Activated T-helper 2 cell treated with anti-CD3 and anti-CD28 coated beads, Interferon-gamma antibody, Interleukin-2, Interleukin-4, amounts not matched to agents 10 μg/mL and 5 μg/mL and 100 μg/mL, durations not matched to agents 14 hours and 24 hours and 36 hours (primary cell): ENCODE measurements at regions not wholly inside any gene's neighbourhood (a gene's known extent, or its start where the extent isn't known, plus 50 kb on each side); places are given as distances from the start of the nearest gene placed in this dataset.

Experiments
- DNase-seq: peaks from one replicate; pipeline ENCODE4 v3.0.0; 2021; ENCODE audit warnings: low spot score
- H3K27ac Mint-ChIP-seq: one replicate; pipeline ENCODE4 v1.8.0; 2021; ENCODE audit warnings: mixed read lengths
- H3K27me3 Mint-ChIP-seq: one replicate; pipeline ENCODE4 v1.8.0; 2021; ENCODE audit warnings: low read depth, mixed read lengths
- H3K36me3 Mint-ChIP-seq: one replicate; pipeline ENCODE4 v1.8.0; 2021; ENCODE audit warnings: low read depth, mixed read lengths
- H3K4me1 Mint-ChIP-seq: one replicate; pipeline ENCODE4 v1.8.0; 2021; ENCODE audit warnings: low read depth, mixed read lengths
- H3K4me3 Mint-ChIP-seq: one replicate; pipeline ENCODE4 v1.8.0; 2021; ENCODE audit warnings: low read depth, mild to moderate bottlenecking, moderate library complexity, mixed read lengths
- H3K9me3 Mint-ChIP-seq: one replicate; pipeline ENCODE4 v1.8.0; 2021; ENCODE audit warnings: mixed read lengths
- intact Hi-C: fragments of 100-400 bp; cut with micrococcal nuclease; formaldehyde crosslinking; loops from one replicate; pipeline ENCODE4 v1.15.1; 2023

DNA sequence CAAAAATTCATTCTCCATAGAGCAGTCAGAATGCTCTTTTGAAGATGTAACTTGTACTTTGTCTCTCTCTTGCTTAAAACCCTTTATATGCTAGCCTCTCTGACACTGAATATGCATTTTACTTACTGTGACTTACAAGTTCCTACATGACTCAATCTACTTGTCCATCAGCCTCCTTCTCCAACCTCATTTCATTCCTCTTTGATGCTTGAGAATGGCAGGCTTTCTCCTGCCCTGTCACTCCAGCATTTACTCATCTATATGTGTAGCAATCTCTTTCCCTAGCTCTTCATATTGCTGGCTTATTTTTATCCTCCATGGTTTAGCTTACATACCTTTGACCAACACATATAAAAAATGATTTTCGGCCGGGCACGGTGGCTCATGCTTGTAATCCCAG is 561.9 kb downstream of the CCER1 start:
- Mint-ChIP-seq H3K27me3 (no peaks in the 10 kb centered on the region), H3K9me3 (peaks cover 14% of the 10 kb centered on the region), H3K4me1 (no peaks in the 10 kb centered on the region), H3K4me3 (no peak overlapping the region), H3K27ac (no peak overlapping the region), H3K36me3 (no peaks in the 10 kb centered on the region)
- intact Hi-C loops: no loop called here
- DNase-seq: no peak

DNA sequence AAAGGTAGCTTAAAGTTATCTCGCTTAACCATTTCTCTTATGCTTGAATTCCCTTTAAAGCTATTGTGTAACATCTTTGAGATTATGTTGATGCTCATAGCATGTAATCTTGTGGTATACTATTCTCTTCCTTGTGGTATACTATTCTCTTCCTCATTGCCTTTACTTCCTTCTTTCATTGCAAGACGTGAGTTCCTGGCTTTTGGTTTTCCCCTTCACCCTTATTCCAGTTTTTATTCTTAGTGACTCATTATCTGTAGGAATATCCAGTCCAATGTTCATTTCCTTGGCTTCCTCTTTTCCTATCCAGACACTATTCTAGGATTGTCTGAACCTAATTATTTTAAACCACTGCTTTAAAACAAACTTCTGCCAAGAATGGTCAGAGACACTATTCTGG is 564.0 kb downstream of the CCER1 start:
- Mint-ChIP-seq H3K4me1 (no peaks in the 10 kb centered on the region), H3K36me3 (no peaks in the 10 kb centered on the region), H3K4me3 (no peak overlapping the region), H3K27ac (no peak overlapping the region), H3K27me3 (no peaks in the 10 kb centered on the region), H3K9me3 (peaks cover 6% of the 10 kb centered on the region)
- DNase-seq: no peak
- intact Hi-C loops: no loop called here

DNA sequence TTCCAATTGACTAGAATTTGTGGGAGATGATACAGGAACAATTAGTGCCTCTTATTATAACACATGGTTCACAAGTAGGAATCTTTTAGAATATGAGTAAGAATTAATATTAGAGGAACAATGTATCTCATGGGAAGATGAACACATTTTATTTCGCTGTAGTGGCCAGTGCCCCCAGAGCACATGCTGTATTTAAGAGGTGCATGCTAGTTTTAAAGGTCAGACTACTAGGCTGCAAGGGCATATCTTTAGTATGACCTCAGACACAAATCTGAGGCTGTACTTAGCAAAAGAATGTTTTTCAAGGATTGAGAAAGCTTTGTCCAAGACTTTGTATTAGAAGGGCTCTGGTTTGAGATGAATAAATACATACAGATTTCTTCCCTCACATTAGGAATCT is 586.9 kb downstream of the CCER1 start:
- no peak overlapping the region for H3K27ac Mint-ChIP-seq
- DNase-seq: no peak
- intact Hi-C loops: no loop called here
- H3K9me3 Mint-ChIP-seq: no peaks in the 10 kb centered on the region
- no peaks in the 10 kb centered on the region for H3K27me3 Mint-ChIP-seq
- H3K36me3 Mint-ChIP-seq: no peaks in the 10 kb centered on the region
- H3K4me3 Mint-ChIP-seq: no peak overlapping the region
- H3K4me1 Mint-ChIP-seq: no peaks in the 10 kb centered on the region

- no peak overlapping the region for H3K27ac Mint-ChIP-seq
- intact Hi-C loops: no loop called here
- no peaks in the 10 kb centered on the region for H3K9me3 Mint-ChIP-seq
- H3K4me3 Mint-ChIP-seq: no peak overlapping the region
- H3K4me1 Mint-ChIP-seq: no peaks in the 10 kb centered on the region
- H3K36me3 Mint-ChIP-seq: no peaks in the 10 kb centered on the region
- no peak for DNase-seq
- H3K27me3 Mint-ChIP-seq: no peaks in the 10 kb centered on the region
Measured at GRCh38 chr12:90366286-90366685, 588.7 kb downstream of the CCER1 start.

DNA sequence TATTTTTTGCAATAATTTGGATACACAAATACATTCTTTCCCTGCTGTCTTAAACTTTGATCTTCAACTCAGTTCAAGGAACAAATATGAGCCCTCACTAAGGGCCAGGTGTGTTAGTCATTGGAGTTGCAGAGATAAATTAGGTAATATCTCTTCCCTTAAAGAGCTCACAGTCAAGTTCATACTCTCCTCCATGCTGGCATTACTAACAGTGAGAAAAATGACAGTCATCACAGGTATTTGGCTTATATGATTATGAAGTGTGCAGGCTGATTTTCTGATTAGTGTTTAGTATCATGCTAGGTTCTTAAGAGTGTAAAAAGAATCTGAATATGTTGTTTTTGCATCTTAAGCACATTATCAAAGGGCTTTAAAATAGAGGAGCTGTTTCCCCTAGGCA is 594.7 kb downstream of the CCER1 start:
- no peaks in the 10 kb centered on the region for H3K27me3 Mint-ChIP-seq
- no peak overlapping the region for H3K27ac Mint-ChIP-seq
- no peaks in the 10 kb centered on the region for H3K4me1 Mint-ChIP-seq
- intact Hi-C loops: no loop called here
- no peak overlapping the region for H3K4me3 Mint-ChIP-seq
- H3K9me3 Mint-ChIP-seq: no peaks in the 10 kb centered on the region
- no peaks in the 10 kb centered on the region for H3K36me3 Mint-ChIP-seq
- no peak for DNase-seq

GRCh38 chr12:90355711-90356355 is 599.1 kb downstream of the CCER1 start:
- Mint-ChIP-seq H3K4me1 (no peaks in the 10 kb centered on the region), H3K27me3 (no peaks in the 10 kb centered on the region), H3K36me3 (no peaks in the 10 kb centered on the region), H3K9me3 (no peaks in the 10 kb centered on the region), H3K27ac (no peak overlapping the region), H3K4me3 (no peak overlapping the region)
- intact Hi-C loops: no loop called here
- DNase-seq: no peak

DNA sequence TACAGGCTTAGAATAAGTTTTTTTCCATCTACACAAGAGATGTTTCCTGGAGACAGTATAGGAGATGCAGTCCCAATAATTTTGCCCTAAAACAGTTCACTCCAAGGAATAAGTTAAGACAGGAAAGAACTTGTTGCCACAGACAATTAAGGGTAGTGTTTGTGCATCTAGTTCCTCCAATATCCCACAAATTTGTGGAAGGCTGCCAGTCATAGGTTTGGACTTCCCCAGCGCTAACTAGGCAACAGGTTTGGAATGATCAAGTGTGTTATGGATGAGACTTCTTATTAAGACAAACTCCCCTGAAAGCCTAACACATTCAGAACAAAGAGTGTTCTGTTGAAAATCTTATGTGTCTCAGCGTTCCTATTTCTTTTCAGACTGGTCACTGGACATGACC is 611.0 kb downstream of the CCER1 start:
- no peaks in the 10 kb centered on the region for H3K36me3 Mint-ChIP-seq

DNA sequence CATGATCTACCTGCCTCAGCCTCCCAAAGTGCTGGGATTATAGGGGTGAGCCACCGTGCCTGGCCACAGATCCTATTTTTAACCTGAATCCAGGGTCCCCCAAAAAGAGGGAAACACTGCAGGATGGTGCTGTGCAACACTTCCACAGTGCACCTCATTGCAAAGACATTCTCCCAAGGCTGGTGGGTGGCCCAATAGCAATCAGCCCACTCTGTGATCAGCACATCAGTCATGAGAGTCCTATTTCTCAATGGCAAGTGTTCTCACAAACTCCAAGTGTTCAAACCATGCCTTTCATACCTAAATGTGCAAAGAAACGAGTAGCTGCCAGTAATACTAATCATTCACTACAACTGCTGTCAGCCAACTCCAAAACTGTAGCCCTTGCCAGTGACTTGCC is 612.9 kb downstream of the CCER1 start:
- Mint-ChIP-seq H3K27me3 (no peaks in the 10 kb centered on the region), H3K9me3 (no peaks in the 10 kb centered on the region), H3K36me3 (no peaks in the 10 kb centered on the region), H3K4me1 (no peaks in the 10 kb centered on the region), H3K27ac (no peak overlapping the region), H3K4me3 (no peak overlapping the region)
- intact Hi-C loops: no loop called here
- DNase-seq: no peak

More for the DNA sequence above, 611.0 kb downstream of the CCER1 start:
- Mint-ChIP-seq H3K4me1 (no peaks in the 10 kb centered on the region), H3K27me3 (no peaks in the 10 kb centered on the region), H3K27ac (no peak overlapping the region), H3K9me3 (no peaks in the 10 kb centered on the region), H3K4me3 (no peak overlapping the region)
- intact Hi-C loops: no loop called here
- DNase-seq: no peak

DNA sequence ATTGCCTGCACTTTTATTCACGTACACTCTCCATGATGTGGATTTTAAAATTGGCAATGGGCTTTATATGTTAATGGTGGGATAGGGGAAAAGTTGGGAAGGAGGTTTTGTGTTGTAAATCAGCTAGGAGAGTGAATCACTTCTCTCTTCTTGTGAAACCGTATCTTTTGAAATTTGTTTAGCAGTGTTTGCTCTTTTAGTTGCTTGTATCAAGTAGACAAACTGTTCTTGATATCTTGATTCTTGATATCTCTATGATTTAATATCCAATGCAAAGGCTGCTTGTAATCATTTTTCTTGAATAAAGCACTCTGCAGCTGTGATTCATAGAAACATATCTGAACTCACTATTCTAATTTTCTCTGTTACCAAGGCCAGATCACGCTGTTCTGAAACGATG is 615.1 kb downstream of the CCER1 start:
- Mint-ChIP-seq H3K4me3 (no peak overlapping the region), H3K36me3 (no peaks in the 10 kb centered on the region), H3K27me3 (no peaks in the 10 kb centered on the region), H3K27ac (no peak overlapping the region), H3K9me3 (no peaks in the 10 kb centered on the region), H3K4me1 (no peaks in the 10 kb centered on the region)
- intact Hi-C loops: no loop called here
- no peak for DNase-seq

DNA sequence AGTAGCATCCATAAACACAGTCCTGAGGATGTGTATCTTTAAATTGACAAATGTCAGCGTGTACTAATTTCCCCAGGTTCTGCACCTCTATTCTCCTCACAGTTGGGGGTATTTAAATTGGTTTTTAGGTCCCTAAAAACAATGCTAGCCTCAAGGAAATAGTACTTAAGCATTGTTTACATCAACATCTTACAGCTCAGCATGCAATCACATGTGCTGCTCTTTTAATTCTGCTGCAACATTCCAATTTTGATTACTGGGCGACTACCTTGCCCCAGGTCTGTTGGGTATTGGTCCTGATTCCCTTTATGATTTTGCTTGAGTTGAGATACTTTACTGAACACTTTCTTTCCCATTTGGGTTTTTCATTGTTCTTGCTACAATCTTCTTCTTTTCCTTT is 616.6 kb downstream of the CCER1 start:
- Mint-ChIP-seq H3K36me3 (no peaks in the 10 kb centered on the region), H3K27ac (no peak overlapping the region), H3K27me3 (no peaks in the 10 kb centered on the region), H3K4me1 (no peaks in the 10 kb centered on the region), H3K4me3 (no peak overlapping the region), H3K9me3 (no peaks in the 10 kb centered on the region)
- no peak for DNase-seq
- intact Hi-C loops: no loop called here

DNA sequence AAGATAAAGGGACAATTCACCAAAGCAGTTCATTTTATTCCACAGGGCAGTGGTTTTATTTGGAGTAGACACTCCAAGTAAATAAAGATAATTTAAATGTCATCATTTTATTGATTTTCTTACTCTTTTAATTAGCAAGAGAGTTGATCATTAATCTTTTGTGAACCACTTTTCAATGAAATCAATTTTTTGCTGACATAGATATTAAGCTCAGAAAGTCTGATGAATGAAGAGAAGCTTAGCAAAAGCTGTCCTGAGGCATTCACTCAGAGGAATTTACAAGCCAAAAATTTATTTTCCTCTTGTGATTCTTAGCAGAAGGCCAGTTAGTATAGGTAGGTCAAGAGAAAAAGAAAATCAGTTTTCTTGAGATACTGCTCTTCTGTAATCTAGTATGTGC is 618.0 kb downstream of the CCER1 start:
- no peaks in the 10 kb centered on the region for H3K9me3 Mint-ChIP-seq
- no peaks in the 10 kb centered on the region for H3K27me3 Mint-ChIP-seq
- no peaks in the 10 kb centered on the region for H3K4me1 Mint-ChIP-seq
- no peak overlapping the region for H3K27ac Mint-ChIP-seq
- no peaks in the 10 kb centered on the region for H3K36me3 Mint-ChIP-seq
- no peak overlapping the region for H3K4me3 Mint-ChIP-seq
- intact Hi-C loops: no loop called here
- DNase-seq: no peak

- intact Hi-C loops: no loop called here
- no peaks in the 10 kb centered on the region for H3K4me1 Mint-ChIP-seq
- H3K36me3 Mint-ChIP-seq: no peaks in the 10 kb centered on the region
- H3K27ac Mint-ChIP-seq: no peak overlapping the region
- no peaks in the 10 kb centered on the region for H3K9me3 Mint-ChIP-seq
- DNase-seq: no peak
- no peaks in the 10 kb centered on the region for H3K27me3 Mint-ChIP-seq
- H3K4me3 Mint-ChIP-seq: no peak overlapping the region
Measured at GRCh38 chr12:90335566-90335965, 619.4 kb downstream of the CCER1 start.

DNA sequence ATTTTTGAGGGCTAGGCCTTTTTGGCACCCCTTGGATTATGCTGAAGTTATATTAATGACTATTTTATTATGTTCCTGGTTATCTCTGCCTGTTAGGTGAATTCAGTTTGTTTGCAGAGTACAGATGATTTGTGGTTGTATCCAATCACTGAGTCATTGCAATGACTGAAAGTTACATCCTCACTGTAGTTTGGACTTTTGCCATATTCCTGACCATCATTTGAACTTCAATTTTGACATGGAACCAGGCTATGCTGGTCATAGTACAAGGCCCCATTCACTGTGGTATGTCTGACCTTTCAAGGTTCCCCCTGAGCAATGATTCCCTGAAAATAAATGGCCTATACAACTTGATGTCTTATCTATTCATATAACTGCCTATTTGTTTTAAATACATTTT is 621.0 kb downstream of the CCER1 start:
- Mint-ChIP-seq H3K36me3 (no peaks in the 10 kb centered on the region), H3K9me3 (no peaks in the 10 kb centered on the region), H3K4me1 (no peaks in the 10 kb centered on the region), H3K4me3 (no peak overlapping the region), H3K27ac (no peak overlapping the region), H3K27me3 (no peaks in the 10 kb centered on the region)
- no peak for DNase-seq
- intact Hi-C loops: no loop called here

GRCh38 chr12:90333424-90333823 is 621.6 kb downstream of the CCER1 start:
- DNase-seq: no peak
- H3K36me3 Mint-ChIP-seq: no peaks in the 10 kb centered on the region
- H3K27me3 Mint-ChIP-seq: no peaks in the 10 kb centered on the region
- no peaks in the 10 kb centered on the region for H3K4me1 Mint-ChIP-seq
- H3K9me3 Mint-ChIP-seq: no peaks in the 10 kb centered on the region
- intact Hi-C loops: no loop called here
- H3K27ac Mint-ChIP-seq: no peak overlapping the region
- no peak overlapping the region for H3K4me3 Mint-ChIP-seq
